VCaP (cell line): ENCODE measurements at regions not wholly inside any gene's neighbourhood (a gene's known extent, or its start where the extent isn't known, plus 50 kb on each side); places are given as distances from the start of the nearest gene placed in this dataset.
"Not testable (repeated sequence)": the region's sequence is repeated elsewhere in the genome, so short reads cannot be mapped to it uniquely, and the experiment has no call there.

Experiments used
- H3K27ac ChIP-seq: fragments of 450-650 bp; 2 replicates; pipeline ENCODE4 v1.5.1; 2017
- TF ChIP-seq, protein P1 (sequence below): fragments of 450-650 bp; conservative IDR thresholded peaks from 2 replicates; pipeline ENCODE4 v1.5.1; 2017; ENCODE audit warnings: mild to moderate bottlenecking, moderate library complexity

DNA sequence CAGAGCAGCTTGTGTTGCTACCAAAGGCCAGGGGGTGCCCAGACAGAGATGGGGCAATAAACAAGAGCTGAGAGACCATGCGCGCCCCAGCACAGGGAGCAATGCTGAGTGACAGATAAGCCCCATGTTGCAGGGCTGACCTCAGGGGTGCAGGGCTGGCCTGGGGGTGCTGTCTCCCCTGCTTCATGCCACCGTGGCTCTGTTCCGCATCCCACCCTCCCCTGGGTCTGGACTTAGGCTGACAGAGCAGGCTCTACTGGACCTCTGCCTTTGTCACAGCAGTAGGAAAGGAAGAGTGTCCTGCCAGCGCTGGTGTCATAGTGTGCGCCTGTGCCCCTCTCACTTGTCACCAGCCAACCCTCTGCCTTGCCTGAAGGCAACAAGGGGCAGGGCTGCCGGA, 67.4 kb upstream of the IQSEC1 start:
- TF ChIP-seq, protein P1, sequence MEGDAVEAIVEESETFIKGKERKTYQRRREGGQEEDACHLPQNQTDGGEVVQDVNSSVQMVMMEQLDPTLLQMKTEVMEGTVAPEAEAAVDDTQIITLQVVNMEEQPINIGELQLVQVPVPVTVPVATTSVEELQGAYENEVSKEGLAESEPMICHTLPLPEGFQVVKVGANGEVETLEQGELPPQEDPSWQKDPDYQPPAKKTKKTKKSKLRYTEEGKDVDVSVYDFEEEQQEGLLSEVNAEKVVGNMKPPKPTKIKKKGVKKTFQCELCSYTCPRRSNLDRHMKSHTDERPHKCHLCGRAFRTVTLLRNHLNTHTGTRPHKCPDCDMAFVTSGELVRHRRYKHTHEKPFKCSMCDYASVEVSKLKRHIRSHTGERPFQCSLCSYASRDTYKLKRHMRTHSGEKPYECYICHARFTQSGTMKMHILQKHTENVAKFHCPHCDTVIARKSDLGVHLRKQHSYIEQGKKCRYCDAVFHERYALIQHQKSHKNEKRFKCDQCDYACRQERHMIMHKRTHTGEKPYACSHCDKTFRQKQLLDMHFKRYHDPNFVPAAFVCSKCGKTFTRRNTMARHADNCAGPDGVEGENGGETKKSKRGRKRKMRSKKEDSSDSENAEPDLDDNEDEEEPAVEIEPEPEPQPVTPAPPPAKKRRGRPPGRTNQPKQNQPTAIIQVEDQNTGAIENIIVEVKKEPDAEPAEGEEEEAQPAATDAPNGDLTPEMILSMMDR = no peak
- H3K27ac ChIP-seq = no peak overlapping the region

- TF ChIP-seq, protein P1 = no peak
- no peak overlapping the region for H3K27ac ChIP-seq
These were observed 66.3 kb upstream of the IQSEC1 start for GRCh38 chr3:13139471-13140065.

GRCh38 chr3:13138833-13139145, 65.6 kb upstream of the IQSEC1 start:
- TF ChIP-seq, protein P1 = no peak
- no peak overlapping the region for H3K27ac ChIP-seq

DNA sequence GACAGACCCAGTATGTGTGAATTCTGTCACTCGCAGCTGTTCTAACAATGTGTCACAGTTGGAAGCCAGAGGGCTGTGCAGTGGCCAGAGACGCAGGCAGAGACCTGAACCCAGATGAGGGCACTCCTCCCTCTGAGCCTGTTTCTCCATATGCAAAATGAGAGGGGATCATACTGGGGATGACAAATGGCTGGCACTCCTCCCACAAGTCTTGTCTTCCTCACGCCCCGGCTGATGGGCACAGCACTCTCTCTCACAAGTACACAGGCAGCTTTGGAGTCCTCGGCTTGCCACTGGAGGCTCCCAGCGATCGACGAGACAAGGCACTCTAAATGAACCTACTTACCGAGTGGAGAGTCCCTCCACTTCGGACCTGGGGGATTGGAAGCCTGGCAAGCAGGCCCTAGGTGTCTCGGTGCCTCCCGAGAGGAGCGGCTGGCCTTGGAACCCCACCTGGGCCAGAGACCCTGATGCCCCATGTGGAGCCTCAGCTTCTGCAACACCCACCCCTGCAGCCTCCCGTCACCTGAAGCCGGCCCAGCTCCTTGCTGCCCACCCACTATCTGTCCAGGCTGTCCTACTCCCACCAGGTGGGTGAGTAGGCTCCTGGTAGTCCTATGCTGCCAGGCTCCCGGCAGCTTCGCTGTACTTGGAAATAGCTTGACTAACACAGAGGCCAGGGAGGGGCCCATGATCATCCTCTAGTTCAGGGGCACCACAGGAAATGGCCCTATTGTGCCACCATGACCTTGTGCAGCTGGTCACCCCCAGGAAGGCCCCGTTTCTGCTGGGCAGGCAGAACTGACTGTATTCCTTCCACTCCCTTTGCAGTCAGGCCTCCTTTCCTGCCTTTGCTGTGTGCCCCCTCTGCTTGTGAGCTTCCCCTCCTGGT, 65.0 kb upstream of the IQSEC1 start:
- TF ChIP-seq, protein P1 = no peak
- no peak overlapping the region for H3K27ac ChIP-seq

GRCh38 chr3:13136848-13137247, 63.6 kb upstream of the IQSEC1 start:
- H3K27ac ChIP-seq = not testable (repeated sequence)

DNA sequence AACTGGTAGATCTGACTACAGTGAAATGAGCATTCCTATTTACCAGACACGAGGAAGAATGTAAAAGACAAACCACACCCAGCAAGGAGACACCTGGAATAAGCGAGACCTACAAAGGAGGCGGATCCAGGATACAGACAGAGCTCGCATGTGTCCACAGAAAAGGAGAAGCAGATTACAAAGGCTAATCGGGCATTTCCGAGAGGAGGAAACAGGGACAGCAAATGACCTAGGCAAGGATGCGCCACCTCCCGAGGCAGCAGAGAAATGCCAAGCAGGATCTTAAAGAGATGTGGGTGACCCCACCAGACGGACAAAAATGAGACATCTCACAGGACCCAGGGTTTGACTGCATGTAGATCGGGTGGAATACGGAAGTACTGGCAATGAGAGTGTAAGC, 63.2 kb upstream of the IQSEC1 start:
- TF ChIP-seq, protein P1 = no peak
- H3K27ac ChIP-seq = peak overlapping the region; percentile 19; the same call in 1 of the 2 replicates

DNA sequence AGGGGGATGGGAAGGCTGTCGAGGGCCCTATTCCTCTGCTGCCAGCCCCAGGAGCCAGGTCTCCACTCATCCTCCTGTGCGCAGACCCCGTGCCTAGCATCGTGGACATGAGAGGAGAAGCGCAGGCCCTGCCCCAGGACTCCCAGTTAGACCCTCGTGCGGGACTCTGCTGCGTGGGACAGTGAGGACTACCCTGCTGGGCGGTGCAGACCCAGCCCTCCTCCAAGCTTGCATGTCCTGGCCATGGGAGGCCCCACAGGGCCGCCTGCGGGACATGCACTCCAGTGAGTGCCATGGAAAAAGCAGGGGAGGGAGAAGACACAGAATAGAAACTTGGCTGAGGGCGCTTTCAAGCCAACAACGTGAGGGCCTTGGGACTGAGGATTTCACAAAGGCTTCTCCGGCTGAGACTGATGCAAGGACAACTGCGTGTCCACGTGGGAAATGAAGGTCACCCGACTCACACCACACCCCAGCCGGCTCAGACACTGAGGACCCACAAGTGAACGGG, 62.6 kb upstream of the IQSEC1 start:
- TF ChIP-seq, protein P1 = no peak
- H3K27ac ChIP-seq = peak overlapping the region; percentile 19; the same call in 1 of the 2 replicates
